ENCODE measurements at regions not wholly inside any gene's neighbourhood (a gene's known extent, or its start where the extent isn't known, plus 50 kb on each side); places are given as distances from the start of the nearest gene placed in this dataset.
"Not testable (repeated sequence)": the region's sequence is repeated elsewhere in the genome, so short reads cannot be mapped to it uniquely, and the experiment has no call there.

DNA sequence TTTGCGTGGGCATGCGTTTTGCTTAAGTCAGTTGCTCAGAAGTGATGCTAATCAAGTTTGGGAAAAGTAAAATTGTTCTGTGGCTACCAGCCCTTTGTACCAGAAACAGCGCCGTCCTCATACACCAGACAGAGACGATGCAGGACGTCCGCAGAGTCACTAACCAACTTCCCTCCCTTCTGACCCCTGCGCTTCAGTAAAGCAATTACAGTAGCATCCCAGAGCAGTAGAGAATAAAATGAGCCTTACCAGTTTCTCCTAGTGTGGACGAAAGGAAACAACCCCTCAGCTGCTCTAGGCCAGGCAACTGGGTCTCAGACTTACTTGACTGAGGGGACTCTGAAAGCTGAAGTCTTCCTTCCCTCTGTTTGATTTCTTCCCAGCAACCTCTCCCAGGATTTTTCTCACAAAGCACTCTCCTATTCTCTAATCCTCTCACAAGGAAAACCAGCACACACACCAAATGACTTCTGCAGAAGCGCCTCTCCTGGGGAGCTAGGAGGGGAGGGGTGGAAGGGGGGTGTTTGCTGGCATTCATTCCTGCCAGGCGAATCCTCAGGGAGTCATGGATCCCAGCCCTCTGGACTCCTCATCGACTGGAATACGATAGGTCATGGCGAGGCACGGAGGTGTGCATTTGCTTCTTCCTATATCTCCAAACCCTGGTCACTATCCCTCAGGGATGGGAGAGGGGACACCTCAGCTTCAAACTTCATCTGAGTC is 56.0 kb upstream of the MID1 start:
- peaks cover 2% of the 10 kb centered on the region for H3K27me3 Mint-ChIP-seq
- H3K27ac Mint-ChIP-seq: no peak overlapping the region
- H3K36me3 Mint-ChIP-seq: peaks cover 2% of the 10 kb centered on the region
- no peak overlapping the region for H3K4me3 Mint-ChIP-seq
- no peaks in the 10 kb centered on the region for H3K9me3 Mint-ChIP-seq
- H3K4me1 Mint-ChIP-seq: peaks cover 0 to 1% (median 0%) of the 10 kb centered on the region in 3 donors

DNA sequence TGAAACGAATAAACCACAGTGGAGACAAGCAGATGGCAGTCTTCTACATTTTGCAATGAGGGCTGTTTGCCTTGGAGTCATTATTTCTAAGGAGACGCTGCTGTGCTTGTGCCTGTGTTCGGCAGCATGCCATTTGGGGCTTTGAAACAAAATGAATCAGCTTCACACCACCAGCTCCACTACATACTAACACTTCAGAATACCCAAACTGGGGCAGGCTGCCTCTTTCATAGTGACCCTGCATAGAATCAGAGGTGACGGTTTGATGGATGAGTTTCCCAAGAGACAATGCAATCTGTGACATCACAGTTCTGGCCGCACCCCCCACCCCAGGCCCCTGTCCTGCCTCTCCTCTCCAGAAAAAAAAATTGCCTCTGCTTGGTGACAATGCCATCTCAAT is 57.1 kb upstream of the MID1 start:
- Mint-ChIP-seq H3K9me3 (no peaks in the 10 kb centered on the region), H3K27ac (no peak overlapping the region), H3K4me1 (no peaks in the 10 kb centered on the region), H3K27me3 (peaks cover 2% of the 10 kb centered on the region), H3K4me3 (no peak overlapping the region), H3K36me3 (peaks cover 2% of the 10 kb centered on the region)

DNA sequence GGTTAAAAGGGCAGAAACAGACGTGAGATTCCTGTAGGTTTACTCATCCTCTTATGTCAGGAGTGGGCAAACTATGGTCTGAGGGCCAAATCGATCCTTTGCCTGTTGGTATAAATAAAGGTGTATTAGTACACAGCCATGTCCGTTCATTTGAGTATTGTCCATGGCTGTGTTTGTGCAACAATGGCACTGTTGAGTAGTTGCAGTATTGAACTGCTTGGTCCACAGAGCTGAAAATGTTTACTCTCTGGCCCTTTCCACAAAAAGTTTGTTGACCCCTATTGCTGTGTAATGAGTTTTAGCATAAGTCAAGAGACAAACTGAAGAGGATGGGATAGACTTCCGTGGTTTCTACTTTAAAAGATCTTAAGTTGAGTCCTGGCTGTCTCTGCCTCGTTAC is 59.0 kb upstream of the MID1 start:
- H3K36me3 Mint-ChIP-seq: peaks cover 2% of the 10 kb centered on the region
- H3K4me1 Mint-ChIP-seq: no peaks in the 10 kb centered on the region
- H3K27ac Mint-ChIP-seq: no peak overlapping the region
- H3K9me3 Mint-ChIP-seq: no peaks in the 10 kb centered on the region
- H3K4me3 Mint-ChIP-seq: no peak overlapping the region
- H3K27me3 Mint-ChIP-seq: no peaks in the 10 kb centered on the region

DNA sequence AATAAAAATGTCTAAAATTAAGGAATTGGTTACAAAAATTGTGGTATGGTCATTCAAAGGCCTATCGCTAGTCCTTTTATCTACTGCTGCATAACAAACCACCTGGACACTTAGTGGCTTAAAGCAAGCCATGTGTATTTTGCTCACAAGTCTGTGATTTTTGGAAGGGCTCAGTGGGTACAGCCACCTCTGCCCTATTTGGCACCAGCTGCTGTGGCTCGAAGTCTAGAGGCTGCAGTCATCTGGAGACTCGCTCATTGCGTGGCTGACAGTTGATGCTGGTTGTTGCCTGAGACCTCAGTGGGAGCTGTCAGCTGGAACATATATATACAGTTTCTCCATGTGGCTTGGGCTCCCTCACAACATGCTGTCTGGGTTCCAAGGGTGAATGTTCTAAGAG is 60.8 kb upstream of the MID1 start:
- Mint-ChIP-seq H3K4me1 (no peaks in the 10 kb centered on the region), H3K27me3 (no peaks in the 10 kb centered on the region)

DNA sequence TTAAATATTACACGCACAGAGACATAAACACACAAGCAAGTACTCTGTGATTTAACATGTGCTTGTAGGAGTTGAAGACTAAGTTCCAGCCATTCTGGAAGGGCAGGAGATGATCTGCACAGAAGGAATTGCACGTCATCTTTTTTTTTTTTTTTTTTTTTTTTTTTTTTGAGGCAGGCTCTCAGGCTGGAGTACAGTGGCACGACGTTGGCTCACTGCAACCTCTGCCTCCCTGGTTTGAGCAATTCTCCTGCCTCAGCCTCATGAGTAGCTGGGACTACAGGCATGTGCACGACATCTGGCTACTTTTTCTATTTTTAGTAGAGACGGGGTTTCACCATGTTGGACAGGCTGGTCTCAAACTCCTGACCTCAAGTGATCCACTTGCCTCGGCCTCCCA is 63.2 kb upstream of the MID1 start:
- H3K27me3 Mint-ChIP-seq, H3K4me3 Mint-ChIP-seq, H3K9me3 Mint-ChIP-seq, H3K4me1 Mint-ChIP-seq, H3K36me3 Mint-ChIP-seq, H3K27ac Mint-ChIP-seq: not testable (repeated sequence)

More for the DNA sequence above, 60.8 kb upstream of the MID1 start:
- Mint-ChIP-seq H3K9me3 (peaks cover 0 to 2% (median 0%) of the 10 kb centered on the region in 3 donors), H3K4me3 (no peak overlapping the region), H3K27ac (no peak overlapping the region), H3K36me3 (no peaks in the 10 kb centered on the region)

DNA sequence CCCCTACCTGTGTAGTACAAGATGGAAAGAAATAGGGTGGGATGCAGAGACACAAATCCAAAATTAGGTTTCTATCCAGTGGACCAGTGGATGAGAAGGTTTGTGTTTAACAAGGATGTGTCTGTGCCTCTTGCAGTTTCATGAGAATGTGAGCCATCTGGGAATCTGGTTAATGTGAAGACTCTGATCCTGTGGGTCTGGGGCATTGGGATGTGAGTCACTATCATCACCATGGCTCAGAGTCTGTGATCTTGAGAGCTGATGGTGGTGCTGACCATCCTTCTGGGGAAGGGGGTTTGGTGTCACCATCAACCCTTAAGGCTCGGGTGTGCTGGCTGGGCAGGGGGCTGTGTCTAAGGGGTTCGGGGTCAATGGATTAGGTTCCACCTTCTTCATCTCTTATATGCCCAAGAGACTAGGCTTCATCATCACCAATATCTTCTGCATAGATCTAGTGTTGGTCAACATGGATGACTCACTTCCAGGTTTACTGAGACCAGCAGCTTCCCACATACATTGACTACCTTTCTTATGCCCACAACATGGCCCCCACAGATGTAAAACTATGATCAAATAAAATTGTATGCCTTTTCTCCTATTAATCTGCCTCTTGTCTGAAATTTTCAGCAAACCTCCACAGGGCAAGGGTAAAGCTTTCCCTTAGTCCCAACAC is 65.7 kb upstream of the MID1 start:
- Mint-ChIP-seq H3K27me3 (peaks cover 4% of the 10 kb centered on the region), H3K4me3 (peak overlapping the region in 1 of 4 donors; percentile 30), H3K9me3 (peaks cover 2 to 10% (median 4%) of the 10 kb centered on the region in 3 donors), H3K4me1 (no peaks in the 10 kb centered on the region), H3K36me3 (no peaks in the 10 kb centered on the region), H3K27ac (peak overlapping the region in 1 of 3 donors; percentile 23)

DNA sequence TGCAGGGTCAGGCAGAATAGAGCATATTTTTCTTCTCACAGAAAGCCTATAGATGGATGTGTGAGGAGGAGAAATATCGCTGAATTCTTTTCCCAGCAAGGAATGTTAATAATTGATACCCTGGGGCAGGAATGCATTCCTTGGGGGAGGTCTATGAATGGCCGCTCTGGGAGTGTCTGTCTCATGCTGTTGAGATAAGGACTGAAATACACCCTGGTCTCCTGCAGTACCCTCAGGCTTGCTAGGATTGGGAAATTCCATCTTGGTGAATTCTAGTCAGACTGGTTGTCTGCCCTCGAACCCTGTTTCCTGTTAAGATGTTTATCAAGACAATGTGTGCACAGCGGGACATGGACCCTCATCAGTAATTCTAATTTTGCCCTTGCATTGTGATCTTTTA is 71.4 kb upstream of the MID1 start:
- peaks cover 8 to 17% (median 15%) of the 10 kb centered on the region in 3 donors for H3K9me3 Mint-ChIP-seq
- not testable (repeated sequence) for H3K4me1 Mint-ChIP-seq, H3K4me3 Mint-ChIP-seq, H3K27me3 Mint-ChIP-seq, H3K36me3 Mint-ChIP-seq, H3K27ac Mint-ChIP-seq

DNA sequence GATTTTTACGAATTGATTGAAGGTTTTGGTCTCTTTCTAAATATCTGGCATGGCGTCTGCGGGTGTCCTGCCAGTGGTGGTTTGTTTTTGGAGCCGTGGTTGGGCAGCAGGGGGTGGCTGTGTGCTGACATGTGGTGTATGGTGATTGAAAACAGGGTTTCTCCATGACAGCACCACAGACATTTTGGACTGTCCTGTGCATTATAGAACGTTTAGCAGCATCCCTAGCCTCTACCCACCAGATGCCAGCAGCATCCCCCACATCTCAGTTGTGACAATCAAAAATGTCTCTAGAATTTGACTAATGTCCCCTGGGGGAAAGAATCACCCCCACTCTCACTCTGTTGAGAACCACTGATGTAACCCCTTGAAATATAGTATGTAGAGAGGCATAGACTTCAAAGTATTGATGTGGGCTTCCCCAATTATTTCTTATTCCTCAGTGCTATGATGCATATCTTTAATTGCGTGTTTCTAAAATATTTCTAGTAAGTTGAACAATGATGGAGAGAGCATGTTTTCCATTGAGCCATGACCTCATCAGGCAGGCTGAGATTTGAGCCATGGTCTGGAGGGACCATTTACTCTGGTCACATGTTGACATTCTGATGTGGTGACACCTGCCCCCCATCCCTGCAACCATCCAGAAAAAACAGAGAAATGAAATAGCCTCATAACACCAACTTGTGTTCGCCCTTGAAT is 77.4 kb upstream of the MID1 start:
- Mint-ChIP-seq H3K36me3 (no peaks in the 10 kb centered on the region), H3K27ac (no peak overlapping the region), H3K4me3 (no peak overlapping the region), H3K27me3 (no peaks in the 10 kb centered on the region), H3K4me1 (no peaks in the 10 kb centered on the region), H3K9me3 (peaks cover 1 to 3% (median 1%) of the 10 kb centered on the region in 3 donors)

DNA sequence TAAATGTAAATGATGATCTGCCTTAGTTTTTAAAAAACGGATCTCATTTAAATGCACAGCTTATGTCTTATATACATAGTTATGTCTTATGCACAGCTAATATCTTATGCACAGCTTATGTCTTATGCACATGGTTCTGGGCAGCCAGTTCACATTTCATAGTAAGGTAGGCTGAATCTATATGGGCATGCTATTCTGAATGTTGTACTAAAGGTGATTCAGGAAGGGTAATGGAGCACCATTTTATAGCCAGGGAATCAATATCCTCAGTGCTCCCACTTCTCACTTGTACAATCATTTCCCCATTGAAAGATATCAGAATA is 77.9 kb upstream of the MID1 start:
- no peaks in the 10 kb centered on the region for H3K36me3 Mint-ChIP-seq
- no peak overlapping the region for H3K27ac Mint-ChIP-seq
- H3K9me3 Mint-ChIP-seq: no peaks in the 10 kb centered on the region
- H3K27me3 Mint-ChIP-seq: no peaks in the 10 kb centered on the region
- no peak overlapping the region for H3K4me3 Mint-ChIP-seq
- H3K4me1 Mint-ChIP-seq: no peaks in the 10 kb centered on the region

DNA sequence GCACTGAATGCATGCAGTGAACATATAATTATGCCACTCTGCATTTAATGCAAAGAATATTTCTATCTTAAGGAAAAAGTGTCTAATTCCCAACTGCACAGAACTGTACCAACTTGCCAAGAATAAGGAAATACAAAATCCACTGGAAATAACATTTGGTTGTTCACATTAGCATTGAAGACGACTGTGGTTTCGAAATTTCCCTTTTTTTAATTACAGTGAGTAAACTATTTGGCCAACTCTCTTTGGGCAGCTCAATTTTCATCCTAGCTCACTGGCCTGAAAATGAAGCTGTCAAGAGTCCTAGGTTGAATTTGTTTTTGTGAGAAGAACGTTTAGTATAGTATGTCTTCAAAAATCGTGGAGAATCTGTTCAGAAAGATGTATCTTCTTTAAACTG is 81.6 kb upstream of the MID1 start:
- H3K27ac Mint-ChIP-seq: no peak overlapping the region
- no peaks in the 10 kb centered on the region for H3K27me3 Mint-ChIP-seq
- H3K36me3 Mint-ChIP-seq: no peaks in the 10 kb centered on the region
- no peak overlapping the region for H3K4me3 Mint-ChIP-seq
- H3K4me1 Mint-ChIP-seq: no peaks in the 10 kb centered on the region
- no peaks in the 10 kb centered on the region for H3K9me3 Mint-ChIP-seq

DNA sequence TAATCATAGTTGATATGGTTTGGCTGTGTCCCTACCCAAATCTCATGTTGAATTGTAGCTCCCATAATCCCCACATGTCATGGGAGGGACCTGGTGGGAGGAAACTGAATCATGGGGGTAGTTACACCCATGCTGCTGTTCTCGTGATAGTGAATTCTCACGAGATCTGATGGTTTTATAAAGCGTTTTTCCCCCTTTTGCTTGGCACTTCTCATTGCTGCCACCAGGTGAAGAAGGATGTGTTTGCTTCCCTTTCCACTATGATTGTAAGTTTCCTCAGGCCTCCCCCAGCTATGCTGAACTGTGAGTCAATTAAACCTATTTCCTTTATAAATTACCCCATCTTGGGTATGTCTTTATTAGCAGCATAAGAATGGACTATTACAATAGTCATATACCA is 86.0 kb upstream of the MID1 start:
- H3K4me1 Mint-ChIP-seq, H3K27ac Mint-ChIP-seq, H3K36me3 Mint-ChIP-seq, H3K4me3 Mint-ChIP-seq, H3K9me3 Mint-ChIP-seq, H3K27me3 Mint-ChIP-seq: not testable (repeated sequence)

DNA sequence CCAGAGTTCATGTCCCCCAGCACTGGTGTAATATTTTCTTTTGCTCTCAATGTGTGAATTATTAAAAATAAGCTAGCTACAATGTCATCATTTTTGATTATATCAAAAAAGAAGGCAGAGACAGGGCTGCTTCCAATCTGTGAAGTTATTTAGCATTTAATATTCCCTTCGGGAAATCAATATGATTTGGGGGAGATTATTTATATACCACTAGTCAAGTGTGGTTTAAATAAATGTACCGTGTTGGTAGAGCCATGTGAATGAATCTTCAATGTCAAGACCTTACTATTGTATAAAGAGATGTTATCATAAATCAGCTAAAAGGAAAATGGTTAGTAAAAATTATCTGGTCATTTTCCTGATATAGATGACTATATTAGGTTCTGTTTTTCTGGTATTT is 87.4 kb upstream of the MID1 start:
- Mint-ChIP-seq H3K27me3 (no peaks in the 10 kb centered on the region), H3K4me3 (no peak overlapping the region), H3K9me3 (no peaks in the 10 kb centered on the region), H3K27ac (no peak overlapping the region), H3K4me1 (no peaks in the 10 kb centered on the region), H3K36me3 (no peaks in the 10 kb centered on the region)

DNA sequence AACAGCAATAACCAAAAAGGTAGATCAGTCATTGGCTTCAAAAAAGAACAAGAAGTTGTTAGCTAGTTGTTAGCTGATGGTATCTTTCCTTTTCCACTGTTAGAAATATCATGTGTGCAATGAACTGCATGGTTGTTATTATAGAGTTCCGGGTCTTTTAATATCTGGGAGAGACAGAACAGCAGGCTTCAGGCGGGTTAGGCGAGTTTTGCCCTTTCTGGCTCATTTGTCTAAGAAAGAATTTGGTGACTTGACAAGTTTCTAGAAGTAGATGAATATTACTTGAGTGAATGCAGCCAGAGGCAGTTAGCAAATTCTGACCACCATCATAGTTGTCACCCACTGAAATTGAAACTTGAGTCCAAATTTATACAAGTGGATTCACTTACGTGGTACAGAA is 88.9 kb upstream of the MID1 start:
- Mint-ChIP-seq H3K27ac (no peak overlapping the region), H3K9me3 (no peaks in the 10 kb centered on the region)

DNA sequence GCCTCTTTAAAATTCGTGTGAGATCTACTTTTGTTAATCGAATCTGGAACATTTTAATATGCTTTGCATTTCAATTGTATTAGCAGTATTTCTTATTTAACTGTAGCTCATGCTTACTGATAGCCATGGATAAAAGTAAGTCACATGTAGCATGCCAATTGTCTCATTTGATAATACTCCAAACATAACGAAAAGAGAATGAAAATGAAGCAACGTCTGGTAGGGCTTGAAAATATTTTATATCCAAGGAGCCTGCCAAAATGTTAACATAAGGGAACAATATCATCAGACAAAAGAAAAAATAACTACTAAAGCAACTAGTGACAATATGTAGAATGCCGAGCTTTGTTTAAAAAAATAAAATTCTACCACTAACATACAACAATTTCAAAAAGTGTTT is 94.1 kb upstream of the MID1 start:
- H3K9me3 Mint-ChIP-seq: no peaks in the 10 kb centered on the region
- H3K36me3 Mint-ChIP-seq: no peaks in the 10 kb centered on the region
- H3K27me3 Mint-ChIP-seq: peaks cover 1% of the 10 kb centered on the region
- no peaks in the 10 kb centered on the region for H3K4me1 Mint-ChIP-seq
- peak overlapping the region in 1 of 3 donors; percentile 39 for H3K27ac Mint-ChIP-seq
- H3K4me3 Mint-ChIP-seq: no peak overlapping the region

More for the DNA sequence above, 88.9 kb upstream of the MID1 start:
- Mint-ChIP-seq H3K4me1 (no peaks in the 10 kb centered on the region), H3K27me3 (no peaks in the 10 kb centered on the region), H3K36me3 (no peaks in the 10 kb centered on the region), H3K4me3 (no peak overlapping the region)

DNA sequence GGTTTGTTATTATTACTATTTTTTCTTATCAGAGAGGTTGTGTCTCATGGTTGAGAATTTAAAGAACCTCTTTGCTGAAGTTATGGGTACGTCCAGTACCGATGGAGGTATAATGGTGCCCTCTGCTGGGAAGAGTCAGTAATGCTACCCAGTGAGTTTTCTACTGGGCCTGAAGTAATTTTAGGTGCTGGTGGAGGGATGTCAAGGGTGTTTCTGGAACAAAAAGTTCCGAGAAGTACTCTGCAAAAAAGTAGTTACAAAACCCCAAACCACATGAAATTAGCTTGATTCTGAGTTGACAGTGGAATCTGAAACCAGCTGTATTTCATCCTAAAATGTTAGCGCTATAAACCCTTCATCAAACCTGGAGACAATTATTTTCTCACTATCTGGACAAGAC is 102.5 kb upstream of the MID1 start:
- H3K9me3 Mint-ChIP-seq: no peaks in the 10 kb centered on the region
- peaks cover 1% of the 10 kb centered on the region for H3K27me3 Mint-ChIP-seq
- H3K36me3 Mint-ChIP-seq: no peaks in the 10 kb centered on the region
- H3K4me3 Mint-ChIP-seq: no peak overlapping the region
- H3K4me1 Mint-ChIP-seq: no peaks in the 10 kb centered on the region
- no peak overlapping the region for H3K27ac Mint-ChIP-seq

DNA sequence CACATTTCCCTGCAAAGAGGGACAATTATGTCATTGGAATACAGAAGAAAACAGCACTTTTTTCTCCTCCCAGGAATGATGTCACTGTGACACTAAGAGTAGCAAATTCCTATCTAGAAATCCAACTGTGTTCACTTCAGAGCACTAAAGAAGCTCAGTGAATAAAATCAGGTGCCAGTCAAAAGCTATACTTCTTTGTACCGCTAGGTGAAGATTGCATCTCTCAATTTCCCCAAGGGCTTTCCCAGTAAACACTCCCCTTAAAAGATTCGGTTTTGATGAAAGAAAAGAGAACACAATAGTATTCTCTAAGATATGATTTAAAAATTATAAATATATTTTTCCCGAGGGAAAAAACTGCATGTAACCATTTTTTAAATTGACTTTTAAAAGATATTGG is 104.7 kb upstream of the MID1 start:
- Mint-ChIP-seq H3K4me1 (no peaks in the 10 kb centered on the region), H3K4me3 (no peak overlapping the region), H3K27me3 (peaks cover 4% of the 10 kb centered on the region), H3K36me3 (no peaks in the 10 kb centered on the region), H3K27ac (no peak overlapping the region), H3K9me3 (no peaks in the 10 kb centered on the region)
